GM21526 (cell line): ENCODE measurements at regions not wholly inside any gene's neighbourhood (a gene's known extent, or its start where the extent isn't known, plus 50 kb on each side); places are given as distances from the start of the nearest gene placed in this dataset.

ENCODE experiments used
- ATAC-seq: cut with Tn5 transposase; IDR thresholded peaks from one replicate; pipeline ENCODE4 v1.9.1; 2021; ENCODE audit warnings: moderate library complexity; ENCODE audit not compliant: unreplicated experiment, low FRiP score

DNA sequence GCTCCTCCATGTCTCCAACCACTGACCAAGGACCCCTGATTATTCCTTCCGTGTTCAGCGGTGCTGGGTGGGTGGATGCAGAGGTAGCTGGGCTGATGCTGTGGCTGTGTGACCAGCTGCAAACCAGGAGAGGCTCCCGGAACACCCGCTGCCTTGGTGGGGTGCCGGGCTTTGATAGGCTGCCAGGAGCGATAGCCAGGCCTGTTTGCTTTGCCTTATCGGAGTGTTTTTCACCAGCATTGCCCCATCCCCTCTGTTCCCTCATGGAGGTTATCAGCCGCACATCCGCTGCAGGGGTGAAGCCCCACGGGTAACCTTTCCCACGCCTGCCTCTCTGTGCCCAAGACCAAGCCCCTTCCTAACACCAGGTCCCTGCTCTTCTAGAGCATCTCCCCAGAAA, 354.3 kb downstream of the C16orf95 start:
- no peak for ATAC-seq

DNA sequence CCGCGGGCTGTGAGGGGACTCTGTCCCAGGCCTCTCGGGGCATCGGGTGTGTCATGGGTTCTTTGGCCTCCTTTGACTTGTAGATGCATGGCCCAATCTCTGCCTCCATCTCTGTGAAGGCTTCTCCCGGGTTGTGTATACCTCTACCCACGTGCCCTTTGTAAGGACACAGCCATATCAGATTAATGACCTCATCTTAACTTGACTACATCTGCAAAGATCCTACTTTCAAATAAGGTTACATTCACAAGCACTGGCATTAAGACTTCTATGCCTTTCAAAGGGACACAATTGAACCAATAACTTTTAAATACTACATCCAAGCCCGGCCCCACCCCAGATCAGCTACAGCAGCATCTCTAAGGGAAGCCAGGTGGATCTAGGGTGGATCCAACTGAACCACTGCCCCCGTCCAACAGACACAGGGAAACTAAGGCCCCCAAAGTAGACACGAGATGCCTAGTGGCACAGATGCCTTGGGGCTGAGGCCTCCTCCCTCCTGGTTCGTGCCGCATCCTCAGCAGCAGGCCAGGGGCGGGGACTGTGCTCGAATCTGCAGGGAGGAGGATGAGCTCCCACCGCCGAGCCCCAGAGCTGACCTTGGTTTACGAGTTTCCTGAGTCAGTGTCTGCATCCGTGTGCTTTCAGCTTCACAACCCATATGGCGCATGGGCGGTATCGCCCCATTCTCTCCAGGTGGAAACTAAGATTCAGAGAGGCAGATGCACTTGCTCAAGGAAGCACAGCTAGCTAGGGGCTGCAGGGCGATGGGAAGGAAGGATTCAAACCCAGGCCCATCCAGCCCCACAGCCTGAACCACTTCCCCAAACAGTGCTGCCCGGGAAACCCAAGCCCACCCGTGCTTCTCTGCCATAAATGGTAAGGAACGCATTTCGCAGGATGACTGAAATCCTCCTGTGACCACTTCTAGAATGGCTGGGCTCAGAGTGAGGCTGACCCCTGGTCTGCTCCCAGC, 353.3 kb downstream of the C16orf95 start:
- no peak for ATAC-seq

DNA sequence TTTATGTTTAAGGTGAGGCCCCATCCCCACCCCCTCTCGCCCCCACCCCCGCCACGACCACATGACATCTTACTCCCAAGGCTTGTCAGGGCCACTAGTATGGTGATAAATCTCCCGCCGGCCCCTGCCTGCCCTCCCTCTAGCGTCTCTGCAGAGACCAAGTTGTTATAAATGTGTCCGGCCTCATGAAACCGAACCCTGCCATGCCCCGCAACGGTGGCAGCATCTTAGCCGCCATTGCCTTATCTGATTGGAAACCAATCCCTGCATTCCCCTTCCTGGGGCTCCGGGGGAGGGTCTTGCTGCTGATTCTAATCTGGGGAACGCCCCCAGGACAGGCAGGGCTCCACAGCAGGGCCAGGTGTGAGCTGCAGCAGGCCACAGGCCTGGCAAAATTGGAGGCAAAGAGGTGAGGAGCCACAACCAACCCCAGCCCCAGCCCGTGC, 352.4 kb downstream of the C16orf95 start:
- ATAC-seq, result no peak

DNA sequence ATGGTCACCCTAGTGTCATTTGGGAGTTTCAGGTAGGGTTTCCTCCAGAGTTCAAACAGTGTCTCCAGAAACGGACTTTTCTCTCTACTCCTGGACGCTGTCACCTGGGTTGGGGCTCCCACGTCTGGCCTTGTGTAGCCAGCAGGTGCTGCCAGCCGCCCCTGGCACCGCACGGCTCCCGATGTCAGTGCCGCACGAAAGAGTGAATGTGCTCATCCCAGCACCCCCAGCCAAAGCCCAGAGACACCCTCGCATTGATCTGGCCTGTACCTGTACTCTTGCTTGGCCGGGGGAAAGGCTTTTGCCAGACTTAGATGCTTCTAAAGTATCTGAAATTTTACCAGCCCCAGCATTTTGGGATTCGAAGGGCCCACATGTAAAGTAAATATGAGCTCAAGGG, 351.9 kb downstream of the C16orf95 start:
- no peak for ATAC-seq

DNA sequence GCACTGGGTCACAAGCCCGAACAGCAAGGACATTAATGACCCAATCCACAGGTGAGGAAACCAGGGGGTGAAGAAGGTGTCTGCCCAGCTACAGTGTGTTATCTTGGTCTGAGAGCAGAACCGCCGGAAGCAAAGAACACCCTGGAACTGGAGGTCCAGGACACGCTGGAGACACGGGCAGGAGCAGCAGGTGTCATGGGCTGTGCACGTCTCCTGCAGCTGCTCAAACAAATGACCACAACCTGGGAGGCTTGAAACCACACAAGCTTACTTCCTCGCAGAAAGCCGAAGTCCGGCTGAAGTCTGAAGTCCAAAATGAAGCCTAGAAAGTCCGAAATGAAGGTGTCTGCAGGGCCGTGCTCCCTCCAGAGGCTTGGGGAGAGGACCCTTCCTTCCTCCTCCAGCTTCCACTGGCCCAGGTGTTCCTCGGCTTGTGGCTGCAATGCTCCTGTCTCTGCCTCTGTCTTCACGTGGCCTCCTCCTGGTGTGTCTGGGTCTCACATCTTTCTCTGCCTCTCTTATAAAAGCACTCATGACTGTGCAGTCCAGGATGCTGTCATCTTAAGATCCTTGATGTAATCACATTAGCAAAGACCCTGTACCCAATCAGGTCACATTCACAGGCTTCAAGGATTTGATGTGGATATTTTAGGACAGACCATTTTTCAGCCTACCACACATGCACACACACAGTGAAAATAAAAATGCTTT, 351.2 kb downstream of the C16orf95 start:
- ATAC-seq, result no peak

DNA sequence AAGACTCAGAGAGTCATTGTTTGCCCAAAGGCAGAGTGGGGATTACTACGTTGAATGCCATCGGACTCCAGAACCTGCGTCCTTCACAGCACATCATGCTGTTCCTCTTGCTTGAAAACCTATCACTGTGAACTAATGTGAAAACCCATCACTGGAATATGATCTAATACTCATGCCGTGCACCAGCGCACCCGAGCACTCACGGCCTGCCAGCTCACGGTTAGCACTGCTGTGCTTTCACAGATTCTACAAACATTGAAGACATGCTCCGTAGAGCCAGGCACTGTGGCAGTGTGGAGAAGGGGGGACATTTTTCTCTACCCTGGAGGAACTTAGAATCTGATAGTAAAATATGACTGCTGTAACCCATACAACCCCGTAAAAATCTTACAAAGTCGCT, 350.4 kb downstream of the C16orf95 start:
- ATAC-seq, result no peak

DNA sequence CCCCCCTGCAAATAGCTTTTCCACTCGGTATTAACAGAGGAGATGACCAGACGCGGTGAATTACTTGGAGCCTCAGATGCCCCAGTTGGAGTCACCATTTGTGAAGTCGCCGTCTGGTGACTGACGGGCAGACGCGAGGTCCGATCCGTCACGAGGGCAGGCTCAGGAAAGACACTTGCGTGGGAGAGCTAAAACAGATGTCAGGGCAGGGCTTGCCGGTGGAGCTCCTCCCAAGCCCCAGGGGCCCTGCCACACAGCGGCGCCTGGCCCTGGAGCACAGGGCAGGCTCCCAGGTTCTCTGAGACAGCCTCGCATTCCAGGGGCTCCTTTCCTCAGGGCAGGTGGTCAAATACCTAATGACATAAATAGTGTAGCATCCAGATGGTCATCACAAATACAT, 348.3 kb downstream of the C16orf95 start:
- ATAC-seq, result no peak

DNA sequence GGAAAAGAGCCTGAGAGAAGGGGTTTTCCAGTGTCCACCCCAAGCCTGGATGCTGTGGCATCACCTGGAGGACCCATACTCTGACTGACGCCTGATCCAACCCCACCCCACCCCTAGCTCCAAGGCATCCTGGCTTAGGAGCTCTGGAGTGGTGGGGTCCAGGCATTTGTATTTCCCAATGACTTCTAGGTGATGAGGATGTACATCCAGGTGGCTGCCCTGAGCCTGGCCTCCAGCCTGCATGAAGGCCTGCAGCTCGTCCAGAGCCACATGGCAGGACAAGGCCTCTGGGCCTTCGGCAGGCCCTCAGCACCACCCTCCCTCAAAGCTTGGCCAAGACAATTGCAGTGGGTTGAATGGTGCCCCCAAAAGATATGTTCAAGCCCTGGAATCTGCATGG, 347.5 kb downstream of the C16orf95 start:
- no peak for ATAC-seq

DNA sequence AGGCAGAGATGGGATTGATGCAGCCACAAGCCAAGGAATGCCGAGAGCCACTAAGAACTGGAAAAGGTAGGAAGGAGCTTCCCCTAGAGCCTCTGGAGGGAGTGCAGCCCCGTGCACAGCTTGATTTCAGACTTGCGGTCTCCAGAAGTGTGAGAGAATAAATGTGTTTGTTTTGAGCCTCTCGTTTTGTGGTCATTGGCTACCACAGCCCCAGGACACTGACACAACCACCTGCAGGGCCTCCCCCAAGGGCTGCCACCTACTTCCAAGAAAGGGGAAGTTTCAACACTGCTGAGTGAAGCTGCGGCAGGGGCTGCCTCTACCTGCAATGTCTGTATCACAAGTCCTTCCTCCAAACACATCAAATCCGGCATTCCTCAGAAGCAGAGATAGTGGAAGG, 346.9 kb downstream of the C16orf95 start:
- ATAC-seq, result no peak

DNA sequence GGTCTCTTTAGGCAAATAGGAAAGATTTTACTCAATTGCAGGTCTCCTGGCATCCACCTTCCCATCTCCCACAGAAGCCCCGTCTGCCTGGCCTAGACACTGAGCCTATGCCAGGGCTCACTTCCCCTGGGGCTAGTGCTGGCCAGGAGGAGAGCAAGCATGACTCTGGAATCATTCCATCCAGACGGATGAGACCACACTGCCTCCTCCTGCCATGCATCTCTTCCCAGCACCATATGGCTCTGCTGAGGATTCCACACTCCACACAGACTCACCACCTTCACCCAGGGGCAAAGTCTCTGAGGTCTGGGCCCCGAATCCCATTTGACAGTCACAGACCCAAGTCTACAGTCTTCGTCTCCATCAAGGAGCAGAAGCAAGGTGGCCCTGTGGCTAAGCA, 346.5 kb downstream of the C16orf95 start:
- no peak for ATAC-seq

DNA sequence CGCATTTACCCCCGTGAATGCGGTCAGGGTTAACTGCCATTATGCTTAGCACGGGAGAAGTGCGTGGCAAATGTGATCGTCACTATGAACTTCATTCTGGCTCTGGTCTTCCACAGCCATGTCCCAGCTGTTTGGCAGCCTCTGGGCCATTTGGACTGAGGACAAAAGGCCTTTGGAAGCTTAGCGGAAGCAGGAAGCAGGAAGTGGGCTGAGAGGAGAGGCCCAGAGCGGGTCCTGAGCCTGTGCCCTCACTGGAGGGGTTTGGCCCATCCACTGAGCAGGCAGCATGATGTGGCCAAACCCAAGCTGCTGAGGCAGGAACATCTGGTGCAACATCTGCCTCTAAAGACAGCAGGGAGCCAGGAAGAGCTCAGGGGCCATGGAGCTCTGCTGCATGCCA, 345.9 kb downstream of the C16orf95 start:
- no peak for ATAC-seq

DNA sequence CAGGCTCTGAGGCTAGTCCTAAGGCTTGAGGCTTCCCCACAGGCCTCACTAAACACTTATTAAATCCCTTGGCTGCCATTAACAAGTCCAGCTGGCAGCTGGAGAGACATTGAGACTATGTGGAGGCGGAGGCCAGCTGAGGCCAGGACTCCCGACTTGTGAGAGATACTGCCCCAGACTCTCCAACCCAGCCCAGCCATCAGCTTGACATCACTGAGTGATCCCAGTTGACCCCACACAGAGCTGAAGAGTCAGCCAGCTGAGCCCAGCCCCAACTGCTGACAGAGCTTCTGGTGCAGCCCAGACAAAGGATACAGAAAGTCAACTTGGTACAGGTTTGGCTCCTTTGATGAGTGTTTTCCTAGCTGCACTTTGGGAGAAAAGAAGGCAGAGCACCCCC, 343.1 kb downstream of the C16orf95 start:
- no peak for ATAC-seq

DNA sequence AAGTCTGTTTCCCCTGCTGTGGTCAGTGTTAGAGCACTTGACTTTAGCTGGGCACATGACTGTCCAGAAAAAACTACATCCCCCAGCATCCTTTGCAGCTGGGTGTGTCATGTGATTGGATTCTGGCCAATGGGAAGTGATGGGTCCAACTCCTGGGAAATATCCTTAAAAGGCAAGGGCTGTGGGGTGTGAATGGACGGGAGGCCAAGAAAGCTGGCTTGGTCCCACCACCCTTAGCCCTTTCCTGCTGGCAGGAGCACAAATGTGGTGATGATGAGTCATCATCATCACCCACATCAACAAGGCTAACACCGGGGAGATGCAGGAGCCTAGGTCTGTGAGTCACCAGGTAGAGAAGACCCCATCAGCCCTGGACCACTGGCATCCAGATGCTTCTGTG, 341.7 kb downstream of the C16orf95 start:
- ATAC-seq, result no peak

DNA sequence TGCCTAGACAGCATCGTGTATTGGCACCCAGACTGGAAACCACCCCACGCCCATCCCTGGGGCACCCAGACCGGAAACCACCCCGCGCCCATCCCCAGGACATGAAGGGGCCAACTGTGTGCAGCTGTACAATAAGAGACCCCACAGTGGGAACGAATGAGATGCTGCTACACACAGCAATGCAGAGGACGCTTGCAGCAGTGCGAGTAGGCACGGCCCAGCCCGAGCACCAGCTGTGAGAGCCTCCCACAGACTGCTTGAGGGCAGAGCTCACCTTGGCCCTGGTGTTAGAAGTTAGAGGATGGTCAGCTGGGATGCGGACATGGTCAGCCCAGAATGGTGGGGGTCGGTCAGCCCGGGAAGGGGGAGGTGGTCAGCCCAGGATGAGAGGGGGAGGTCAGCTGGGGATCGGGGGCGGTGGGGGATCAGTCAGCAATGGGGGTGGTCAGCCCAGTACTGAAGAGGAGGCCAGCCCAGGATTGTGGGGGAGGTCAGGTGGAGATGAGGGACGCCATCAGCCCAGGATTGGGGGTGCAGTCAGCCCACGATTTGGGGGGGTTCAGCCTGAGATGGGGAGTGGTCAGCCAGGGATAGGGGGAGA, 340.0 kb downstream of the C16orf95 start:
- no peak for ATAC-seq

DNA sequence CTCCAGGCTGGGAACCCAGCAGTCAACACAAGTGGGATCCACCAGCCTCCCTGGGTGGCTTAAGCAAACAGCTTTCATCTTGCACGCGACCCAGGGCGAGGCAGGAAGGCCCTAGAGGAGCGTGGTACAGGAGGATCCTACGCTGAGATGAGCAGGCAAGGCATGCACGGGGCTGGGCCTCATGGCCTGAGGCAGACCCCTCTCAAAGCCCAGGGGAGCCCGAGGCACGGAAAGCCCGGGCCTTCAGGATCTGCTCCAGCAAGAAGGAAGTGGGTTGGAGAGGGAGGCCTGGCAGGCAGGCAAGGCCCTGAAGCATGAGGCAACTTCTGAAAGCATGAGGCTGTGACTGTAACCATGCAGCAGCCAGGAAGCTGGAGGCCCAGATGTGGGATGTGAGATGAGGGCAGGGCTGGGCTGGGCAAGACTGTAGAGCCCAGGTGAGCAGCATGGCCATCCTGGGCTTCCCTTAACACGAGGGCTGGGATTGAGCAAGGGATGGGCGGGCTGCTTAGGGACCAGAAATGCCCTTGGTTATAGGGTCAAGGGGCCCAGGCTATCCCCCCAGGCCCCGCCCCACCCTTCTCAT, 338.7 kb downstream of the C16orf95 start:
- no peak for ATAC-seq

DNA sequence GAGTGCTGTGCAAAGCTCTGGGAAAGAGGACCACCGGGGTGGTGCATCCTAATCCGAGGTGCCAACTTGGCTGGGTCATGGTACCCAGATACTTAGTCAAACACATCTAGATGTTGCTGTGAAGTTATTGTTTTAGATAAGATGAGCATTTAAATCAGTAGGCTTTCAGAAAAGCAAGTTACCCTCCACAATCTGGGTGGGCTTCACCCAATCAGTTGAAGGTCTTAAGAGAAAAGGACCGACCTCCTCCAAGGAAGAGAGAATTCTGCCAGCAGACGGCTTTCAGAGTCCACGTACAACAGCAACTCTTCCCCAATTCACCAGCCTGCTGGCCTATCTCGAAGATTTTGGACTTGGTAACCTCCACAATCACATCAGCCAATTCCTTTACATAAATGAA, 338.1 kb downstream of the C16orf95 start:
- ATAC-seq, result no peak

DNA sequence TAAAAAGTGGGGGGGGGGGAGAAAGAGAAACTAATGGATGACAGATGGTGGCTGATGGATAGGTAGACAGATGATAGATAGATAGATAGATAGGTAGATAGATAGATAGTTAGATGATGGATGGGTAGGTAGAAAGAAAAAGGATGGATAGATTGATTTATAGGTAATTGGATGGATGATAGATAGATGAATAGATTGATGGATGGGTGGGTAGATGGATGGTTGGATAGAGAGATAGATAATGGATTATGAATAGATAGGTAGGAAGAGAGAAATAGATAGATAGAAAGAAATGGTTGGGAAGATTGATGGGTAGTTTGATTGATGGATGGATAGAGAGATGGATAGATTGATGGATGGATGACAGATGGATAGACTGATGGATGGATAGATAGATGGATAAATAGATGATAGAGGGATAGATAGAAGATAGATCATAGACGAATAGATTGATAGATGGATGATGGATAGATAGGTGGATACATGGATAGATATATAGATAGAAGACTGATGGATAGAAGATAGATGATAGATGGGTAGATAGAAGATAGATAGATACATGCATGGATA, 337.1 kb downstream of the C16orf95 start:
- no peak for ATAC-seq

DNA sequence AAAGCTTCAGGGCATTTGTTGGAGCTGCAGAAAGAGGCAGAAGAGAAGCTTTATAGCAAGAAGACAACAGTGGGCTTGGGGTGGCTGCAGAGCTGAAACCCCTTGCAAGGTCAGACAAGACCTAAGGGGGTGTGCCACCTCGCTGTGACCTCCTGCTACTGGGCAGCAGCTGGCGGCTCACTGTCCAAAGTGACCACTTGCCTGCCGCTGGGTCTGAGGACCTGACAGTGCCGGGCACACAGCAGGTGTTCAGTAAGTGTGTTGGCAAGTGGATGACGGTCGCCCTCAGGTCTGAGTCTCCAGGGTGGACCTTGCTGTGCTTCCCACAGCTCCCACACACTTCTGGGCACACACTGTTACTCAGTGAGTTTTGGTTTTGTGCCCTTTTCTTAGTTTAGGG, 336.5 kb downstream of the C16orf95 start:
- ATAC-seq, result no peak

DNA sequence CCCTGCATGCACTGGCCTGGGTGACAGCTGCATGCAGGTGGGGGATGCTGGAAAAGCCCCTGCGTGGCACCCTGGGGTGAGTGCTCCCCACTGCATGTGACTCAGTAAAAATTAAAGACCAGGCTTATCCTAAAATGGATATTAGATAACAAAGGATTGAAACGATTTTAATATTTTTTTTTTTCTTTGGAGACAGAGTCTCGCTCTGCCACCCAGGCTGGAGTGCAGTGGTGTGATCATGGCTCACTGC, 334.9 kb downstream of the C16orf95 start:
- ATAC-seq, result no peak

DNA sequence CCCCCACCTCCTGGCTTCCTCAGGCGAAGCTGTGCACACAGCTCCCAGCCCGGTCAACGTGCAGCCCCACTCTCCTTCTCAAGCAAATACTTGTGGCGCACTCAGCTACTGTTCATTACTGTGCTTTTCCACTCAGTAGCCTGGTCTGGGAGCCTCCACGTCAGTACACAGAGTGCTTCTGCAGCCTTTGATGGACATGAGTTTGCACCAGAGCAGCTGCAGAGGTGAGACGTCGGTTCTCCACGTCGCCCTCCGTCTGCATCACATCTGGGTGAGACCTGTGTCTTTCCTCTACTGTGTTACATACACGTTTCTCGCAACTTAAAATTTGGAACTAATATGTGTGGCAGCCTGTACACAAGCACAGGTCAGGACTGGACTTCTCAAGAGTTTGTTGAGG, 334.3 kb downstream of the C16orf95 start:
- ATAC-seq, result no peak

DNA sequence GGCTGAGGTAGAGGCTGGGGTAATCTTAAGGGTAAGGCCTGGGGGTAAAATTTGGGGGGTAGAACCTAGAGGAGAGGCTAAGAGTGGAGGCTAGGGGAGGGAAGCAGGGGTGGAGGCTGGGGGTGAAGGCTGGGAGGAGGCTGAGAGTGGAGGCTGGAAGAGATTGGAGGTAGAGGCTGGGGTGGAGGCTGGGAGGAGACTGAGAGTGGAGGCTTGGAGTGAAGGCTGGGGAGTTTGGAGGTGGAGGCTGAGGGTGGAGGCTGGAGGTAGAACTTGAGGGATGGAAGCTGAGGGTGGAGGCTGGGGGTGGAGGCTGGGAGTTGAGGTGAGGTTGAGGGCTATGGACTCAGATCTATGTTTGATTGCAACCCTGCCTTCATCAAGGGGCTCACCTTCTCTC, 333.6 kb downstream of the C16orf95 start:
- no peak for ATAC-seq
